Colonic mucosa (tissue), 4 donors: ENCODE measurements at regions not wholly inside any gene's neighbourhood (a gene's known extent, or its start where the extent isn't known, plus 50 kb on each side); places are given as distances from the start of the nearest gene placed in this dataset.

Experiments used
- DNase-seq: peaks from one replicate; pipeline ENCODE4 v3.0.0-alpha.2; 2020
- H3K27ac ChIP-seq: fragments of 200-600 bp; one replicate; pipeline ENCODE4 v1.8.0; 2021
- H3K27me3 ChIP-seq: fragments of 200-600 bp; one replicate; pipeline ENCODE4 v1.8.0; 2021
- H3K36me3 ChIP-seq: fragments of 200-600 bp; one replicate; pipeline ENCODE4 v1.8.0; 2021
- H3K4me1 ChIP-seq: fragments of 200-600 bp; one replicate; pipeline ENCODE4 v1.8.0; 2021; ENCODE audit warnings: mild to moderate bottlenecking
- H3K4me3 ChIP-seq: fragments of 200-600 bp; one replicate; pipeline ENCODE4 v1.8.0; 2021
- H3K9ac ChIP-seq, 2 donors: one replicate each; pipeline ENCODE4 v1.7.0; 2013; ENCODE audit warnings: control low read depth in 2 of 2, low read depth in 2 of 2, low read length in 2 of 2
- H3K9me3 ChIP-seq: fragments of 200-600 bp; one replicate; pipeline ENCODE4 v1.8.0; 2021
- CTCF ChIP-seq: fragments of 200-600 bp; IDR thresholded peaks from one replicate; pipeline ENCODE4 v1.8.0; 2022; ENCODE audit warnings: antibody characterized with exemption, mild to moderate bottlenecking
- intact Hi-C: fragments of 100-400 bp; cut with DNase I; formaldehyde crosslinking; loops from one replicate; pipeline ENCODE4 v1.14.1; 2022
- donor health status: healthy.
- donor health status: DM: no; HTN: no; CAD: no.
- donor health status: DM: no; HTN: no; CAD: no.

GRCh38 chr1:14031461-14031860 lies 331.5 kb downstream of the PRDM2 start:
- Histone ChIP-seq H3K9me3 (no peaks in the 10 kb centered on the region), H3K27me3 (no peaks in the 10 kb centered on the region), H3K4me1 (no peaks in the 10 kb centered on the region), H3K36me3 (no peaks in the 10 kb centered on the region), H3K9ac (no peak overlapping the region), H3K27ac (no peak overlapping the region), H3K4me3 (no peak overlapping the region)
- intact Hi-C loops, result no loop called here
- DNase-seq, result no peak
- no peak for TF ChIP-seq CTCF

- no peaks in the 10 kb centered on the region for H3K9me3 ChIP-seq
- no peak for DNase-seq
- no peak overlapping the region for H3K4me3 ChIP-seq
- TF ChIP-seq CTCF, result no peak
- H3K27ac ChIP-seq, result no peak overlapping the region
- intact Hi-C loops, result no loop called here
- no peak overlapping the region for H3K9ac ChIP-seq
- no peaks in the 10 kb centered on the region for H3K36me3 ChIP-seq
- no peaks in the 10 kb centered on the region for H3K4me1 ChIP-seq
- H3K27me3 ChIP-seq, result no peaks in the 10 kb centered on the region
Measured at GRCh38 chr1:14034506-14034905, 334.5 kb downstream of the PRDM2 start.

- H3K27ac ChIP-seq, result no peak overlapping the region
- no peaks in the 10 kb centered on the region for H3K9me3 ChIP-seq
- H3K36me3 ChIP-seq, result no peaks in the 10 kb centered on the region
- H3K9ac ChIP-seq, result no peak overlapping the region
- intact Hi-C loops, result no loop called here
- TF ChIP-seq CTCF, result no peak
- no peaks in the 10 kb centered on the region for H3K27me3 ChIP-seq
- no peak for DNase-seq
- no peak overlapping the region for H3K4me3 ChIP-seq
- no peaks in the 10 kb centered on the region for H3K4me1 ChIP-seq
Measured at GRCh38 chr1:14037101-14037847, 337.3 kb downstream of the PRDM2 start.

- DNase-seq, result no peak
Measured at GRCh38 chr1:14039582-14040430, 339.8 kb downstream of the PRDM2 start.

GRCh38 chr1:14049965-14050364 lies 350.0 kb downstream of the PRDM2 start:
- no peak for TF ChIP-seq CTCF
- no peaks in the 10 kb centered on the region for H3K36me3 ChIP-seq
- no peaks in the 10 kb centered on the region for H3K9me3 ChIP-seq
- no peak overlapping the region for H3K9ac ChIP-seq
- intact Hi-C loops, result no loop called here
- no peaks in the 10 kb centered on the region for H3K4me1 ChIP-seq
- H3K27me3 ChIP-seq, result no peaks in the 10 kb centered on the region
- DNase-seq, result no peak
- H3K4me3 ChIP-seq, result no peak overlapping the region
- no peak overlapping the region for H3K27ac ChIP-seq

More at GRCh38 chr1:14039582-14040430, 339.8 kb downstream of the PRDM2 start:
- intact Hi-C loops, result no loop called here
- no peak overlapping the region for H3K27ac ChIP-seq
- no peak overlapping the region for H3K9ac ChIP-seq
- H3K4me1 ChIP-seq, result no peaks in the 10 kb centered on the region
- TF ChIP-seq CTCF, result no peak
- no peak overlapping the region for H3K4me3 ChIP-seq
- H3K27me3 ChIP-seq, result no peaks in the 10 kb centered on the region
- no peaks in the 10 kb centered on the region for H3K9me3 ChIP-seq
- no peaks in the 10 kb centered on the region for H3K36me3 ChIP-seq
